WTC11 (cell line): ENCODE measurements at regions not wholly inside any gene's neighbourhood (a gene's known extent, or its start where the extent isn't known, plus 50 kb on each side); places are given as distances from the start of the nearest gene placed in this dataset.

ENCODE experiments used
- AFF4 ChIP-seq: sonication (generic); formaldehyde crosslinking; IDR thresholded peaks from 2 replicates; pipeline ENCODE4 v1.8.1; 2023; ENCODE audit warnings: mild to moderate bottlenecking, missing genetic modification reagents, borderline replicate concordance
- ATF2 ChIP-seq: sonication (generic); formaldehyde crosslinking; IDR thresholded peaks from 2 replicates; pipeline ENCODE4 v1.8.1; 2022; ENCODE audit warnings: low read depth, missing genetic modification reagents, borderline replicate concordance
- CTCF ChIP-seq: fragments of 200-600 bp; IDR thresholded peaks from 2 replicates; pipeline ENCODE4 v1.8.0; 2022; ENCODE audit warnings: antibody characterized with exemption
- ELF4 ChIP-seq: sonication (generic); formaldehyde crosslinking; IDR thresholded peaks from 2 replicates; pipeline ENCODE4 v1.8.1; 2022; ENCODE audit warnings: low read depth, mild to moderate bottlenecking, moderate library complexity, missing genetic modification reagents
- ESRRA ChIP-seq: sonication (generic); formaldehyde crosslinking; IDR thresholded peaks from 2 replicates; pipeline ENCODE4 v1.8.1; 2022; ENCODE audit warnings: mild to moderate bottlenecking, missing genetic modification reagents, borderline replicate concordance
- NFE2L1 ChIP-seq: sonication (generic); formaldehyde crosslinking; IDR thresholded peaks from 2 replicates; pipeline ENCODE4 v1.8.1; 2023; ENCODE audit warnings: missing genetic modification reagents
- RELA ChIP-seq: sonication (generic); formaldehyde crosslinking; IDR thresholded peaks from 2 replicates; pipeline ENCODE4 v1.8.1; 2022; ENCODE audit warnings: missing genetic modification reagents, mild to moderate bottlenecking, borderline replicate concordance
- TF ChIP-seq, protein P1 (sequence below): sonication (generic); formaldehyde crosslinking; IDR thresholded peaks from 2 replicates; pipeline ENCODE4 v1.8.1; 2023; ENCODE audit warnings: mild to moderate bottlenecking, missing genetic modification reagents
- TF ChIP-seq, protein P2 (sequence below): sonication (generic); formaldehyde crosslinking; IDR thresholded peaks from 2 replicates; pipeline ENCODE4 v1.8.1; 2023; ENCODE audit warnings: mild to moderate bottlenecking, missing genetic modification reagents, moderate library complexity

GRCh38 chr4:123265443-123265842 is 131.2 kb upstream of the SPRY1 start:
- TF ChIP-seq AFF4 (CRISPR knock-in tag) (no peak), CTCF (no peak), RELA (CRISPR knock-in tag) (no peak), ATF2 (CRISPR knock-in tag) (no peak), ESRRA (CRISPR knock-in tag) (no peak), ELF4 (CRISPR knock-in tag) (no peak), NFE2L1 (CRISPR knock-in tag) (no peak)
- TF ChIP-seq, protein P1, sequence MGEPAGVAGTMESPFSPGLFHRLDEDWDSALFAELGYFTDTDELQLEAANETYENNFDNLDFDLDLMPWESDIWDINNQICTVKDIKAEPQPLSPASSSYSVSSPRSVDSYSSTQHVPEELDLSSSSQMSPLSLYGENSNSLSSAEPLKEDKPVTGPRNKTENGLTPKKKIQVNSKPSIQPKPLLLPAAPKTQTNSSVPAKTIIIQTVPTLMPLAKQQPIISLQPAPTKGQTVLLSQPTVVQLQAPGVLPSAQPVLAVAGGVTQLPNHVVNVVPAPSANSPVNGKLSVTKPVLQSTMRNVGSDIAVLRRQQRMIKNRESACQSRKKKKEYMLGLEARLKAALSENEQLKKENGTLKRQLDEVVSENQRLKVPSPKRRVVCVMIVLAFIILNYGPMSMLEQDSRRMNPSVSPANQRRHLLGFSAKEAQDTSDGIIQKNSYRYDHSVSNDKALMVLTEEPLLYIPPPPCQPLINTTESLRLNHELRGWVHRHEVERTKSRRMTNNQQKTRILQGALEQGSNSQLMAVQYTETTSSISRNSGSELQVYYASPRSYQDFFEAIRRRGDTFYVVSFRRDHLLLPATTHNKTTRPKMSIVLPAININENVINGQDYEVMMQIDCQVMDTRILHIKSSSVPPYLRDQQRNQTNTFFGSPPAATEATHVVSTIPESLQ (CRISPR knock-in tag): no peak
- TF ChIP-seq, protein P2, sequence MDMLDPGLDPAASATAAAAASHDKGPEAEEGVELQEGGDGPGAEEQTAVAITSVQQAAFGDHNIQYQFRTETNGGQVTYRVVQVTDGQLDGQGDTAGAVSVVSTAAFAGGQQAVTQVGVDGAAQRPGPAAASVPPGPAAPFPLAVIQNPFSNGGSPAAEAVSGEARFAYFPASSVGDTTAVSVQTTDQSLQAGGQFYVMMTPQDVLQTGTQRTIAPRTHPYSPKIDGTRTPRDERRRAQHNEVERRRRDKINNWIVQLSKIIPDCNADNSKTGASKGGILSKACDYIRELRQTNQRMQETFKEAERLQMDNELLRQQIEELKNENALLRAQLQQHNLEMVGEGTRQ (CRISPR knock-in tag): no peak
